Duodenal mucosa (tissue), 2 donors: ENCODE measurements at regions not wholly inside any gene's neighbourhood (a gene's known extent, or its start where the extent isn't known, plus 50 kb on each side); places are given as distances from the start of the nearest gene placed in this dataset.

Experiments used
- H3K27ac ChIP-seq: one replicate; pipeline ENCODE4 v1.7.0; 2013; ENCODE audit warnings: low read depth, low read length
- H3K27me3 ChIP-seq, 2 donors: one replicate each; pipeline ENCODE4 v1.7.0; 2013; ENCODE audit warnings: low read length in 2 of 2, control low read depth in 1 of 2; ENCODE audit not compliant: insufficient read depth in 2 of 2, control insufficient read depth in 1 of 2
- H3K36me3 ChIP-seq, 2 donors: one replicate each; pipeline ENCODE4 v1.7.0; 2013; ENCODE audit warnings: low read length in 2 of 2, control low read depth in 1 of 2; ENCODE audit not compliant: insufficient read depth in 2 of 2, control insufficient read depth in 1 of 2
- H3K4me1 ChIP-seq, 2 donors: one replicate each; pipeline ENCODE4 v1.7.0; 2013; ENCODE audit warnings: low read length in 2 of 2, control low read depth in 1 of 2; ENCODE audit not compliant: insufficient read depth in 2 of 2, control insufficient read depth in 1 of 2
- H3K4me3 ChIP-seq, 2 donors: one replicate each; pipeline ENCODE4 v1.7.0; 2013; ENCODE audit warnings: low read length in 2 of 2, low read depth in 1 of 2
- H3K9ac ChIP-seq, 2 donors: one replicate each; pipeline ENCODE4 v1.7.0; 2013; ENCODE audit warnings: low read length in 2 of 2, low read depth in 1 of 2
- H3K9me3 ChIP-seq, 2 donors: one replicate each; pipeline ENCODE4 v1.7.0; 2013; ENCODE audit warnings: low read length in 2 of 2, control low read depth in 1 of 2; ENCODE audit not compliant: control insufficient read depth in 1 of 2

GRCh38 chr1:172753964-172754363 lies 95.1 kb downstream of the FASLG start:
- Histone ChIP-seq H3K27me3 (peaks cover 0 to 5% of the 10 kb centered on the region in 2 donors), H3K9ac (no peak overlapping the region), H3K4me1 (no peaks in the 10 kb centered on the region), H3K36me3 (no peaks in the 10 kb centered on the region), H3K4me3 (no peak overlapping the region), H3K9me3 (no peaks in the 10 kb centered on the region), H3K27ac (no peak overlapping the region)

- peaks cover 0 to 5% of the 10 kb centered on the region in 2 donors for H3K27me3 ChIP-seq
- no peak overlapping the region for H3K9ac ChIP-seq
- H3K4me3 ChIP-seq: no peak overlapping the region
- no peaks in the 10 kb centered on the region for H3K4me1 ChIP-seq
- H3K36me3 ChIP-seq: no peaks in the 10 kb centered on the region
- no peaks in the 10 kb centered on the region for H3K9me3 ChIP-seq
- H3K27ac ChIP-seq: no peak overlapping the region
Observed at GRCh38 chr1:172754609-172755008, 95.7 kb downstream of the FASLG start.

- H3K4me3 ChIP-seq: no peak overlapping the region
- no peaks in the 10 kb centered on the region for H3K4me1 ChIP-seq
- peaks cover 0 to 5% of the 10 kb centered on the region in 2 donors for H3K27me3 ChIP-seq
- H3K36me3 ChIP-seq: no peaks in the 10 kb centered on the region
- no peaks in the 10 kb centered on the region for H3K9me3 ChIP-seq
- no peak overlapping the region for H3K9ac ChIP-seq
- no peak overlapping the region for H3K27ac ChIP-seq
Observed at GRCh38 chr1:172755099-172755498, 96.2 kb downstream of the FASLG start.

GRCh38 chr1:172756024-172756423 lies 97.1 kb downstream of the FASLG start:
- H3K4me3 ChIP-seq: no peak overlapping the region
- no peak overlapping the region for H3K27ac ChIP-seq
- no peaks in the 10 kb centered on the region for H3K4me1 ChIP-seq
- no peaks in the 10 kb centered on the region for H3K36me3 ChIP-seq
- no peaks in the 10 kb centered on the region for H3K9me3 ChIP-seq
- peaks cover 0 to 5% of the 10 kb centered on the region in 2 donors for H3K27me3 ChIP-seq
- H3K9ac ChIP-seq: no peak overlapping the region

- H3K4me1 ChIP-seq: no peaks in the 10 kb centered on the region
- no peak overlapping the region for H3K27ac ChIP-seq
- no peak overlapping the region for H3K4me3 ChIP-seq
- no peak overlapping the region for H3K9ac ChIP-seq
- H3K9me3 ChIP-seq: no peaks in the 10 kb centered on the region
- peaks cover 0 to 5% of the 10 kb centered on the region in 2 donors for H3K27me3 ChIP-seq
- no peaks in the 10 kb centered on the region for H3K36me3 ChIP-seq
Observed at GRCh38 chr1:172758259-172758658, 99.4 kb downstream of the FASLG start.

GRCh38 chr1:172760121-172760520 lies 101.2 kb downstream of the FASLG start:
- Histone ChIP-seq H3K4me1 (no peaks in the 10 kb centered on the region), H3K27me3 (peaks cover 0 to 5% of the 10 kb centered on the region in 2 donors), H3K9ac (no peak overlapping the region), H3K27ac (no peak overlapping the region), H3K9me3 (no peaks in the 10 kb centered on the region), H3K4me3 (no peak overlapping the region), H3K36me3 (no peaks in the 10 kb centered on the region)

- Histone ChIP-seq H3K9ac (no peak overlapping the region), H3K9me3 (no peaks in the 10 kb centered on the region), H3K27ac (no peak overlapping the region), H3K27me3 (peaks cover 0 to 5% of the 10 kb centered on the region in 2 donors), H3K36me3 (no peaks in the 10 kb centered on the region), H3K4me3 (no peak overlapping the region), H3K4me1 (no peaks in the 10 kb centered on the region)
Observed at GRCh38 chr1:172761581-172762486, 102.9 kb downstream of the FASLG start.

GRCh38 chr1:172763057-172763456 lies 104.2 kb downstream of the FASLG start:
- H3K4me1 ChIP-seq: no peaks in the 10 kb centered on the region
- no peaks in the 10 kb centered on the region for H3K27me3 ChIP-seq
- no peaks in the 10 kb centered on the region for H3K36me3 ChIP-seq
- no peak overlapping the region for H3K4me3 ChIP-seq
- H3K9me3 ChIP-seq: no peaks in the 10 kb centered on the region
- H3K27ac ChIP-seq: no peak overlapping the region
- no peak overlapping the region for H3K9ac ChIP-seq

- no peaks in the 10 kb centered on the region for H3K4me1 ChIP-seq
- no peak overlapping the region for H3K27ac ChIP-seq
- H3K9ac ChIP-seq: no peak overlapping the region
- H3K27me3 ChIP-seq: no peaks in the 10 kb centered on the region
- no peaks in the 10 kb centered on the region for H3K36me3 ChIP-seq
- no peak overlapping the region for H3K4me3 ChIP-seq
- H3K9me3 ChIP-seq: no peaks in the 10 kb centered on the region
Observed at GRCh38 chr1:172764378-172764777, 105.5 kb downstream of the FASLG start.

- H3K27me3 ChIP-seq: no peaks in the 10 kb centered on the region
- H3K9me3 ChIP-seq: no peaks in the 10 kb centered on the region
- no peak overlapping the region for H3K27ac ChIP-seq
- H3K36me3 ChIP-seq: no peaks in the 10 kb centered on the region
- H3K4me1 ChIP-seq: peaks cover 0 to 4% of the 10 kb centered on the region in 2 donors
- no peak overlapping the region for H3K4me3 ChIP-seq
- no peak overlapping the region for H3K9ac ChIP-seq
Observed at GRCh38 chr1:172766462-172766861, 107.6 kb downstream of the FASLG start.
